ENCODE measurements at regions not wholly inside any gene's neighbourhood (a gene's known extent, or its start where the extent isn't known, plus 50 kb on each side); places are given as distances from the start of the nearest gene placed in this dataset.

DNA sequence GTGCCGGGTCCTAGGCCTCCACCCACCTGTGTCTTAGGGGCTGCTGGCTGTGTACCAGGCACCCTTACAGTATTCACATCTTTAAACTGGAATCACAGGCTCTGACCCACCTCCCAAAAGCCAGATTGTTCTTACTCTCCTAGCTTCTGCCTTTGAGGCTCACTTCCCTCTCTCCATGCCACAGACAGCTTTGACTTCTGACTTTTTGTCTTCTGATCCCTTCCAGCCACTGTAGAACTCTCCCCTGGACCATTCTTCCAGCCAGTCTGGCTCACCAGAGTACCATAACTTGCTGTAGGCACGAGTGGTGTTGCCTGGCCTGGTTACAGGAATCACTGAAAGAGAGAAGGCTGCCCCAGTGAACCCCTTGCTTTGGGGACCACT is 58.1 kb upstream of the STUM start:
- DNase-seq (ENCODE audit: low spot score) = no peak

DNA sequence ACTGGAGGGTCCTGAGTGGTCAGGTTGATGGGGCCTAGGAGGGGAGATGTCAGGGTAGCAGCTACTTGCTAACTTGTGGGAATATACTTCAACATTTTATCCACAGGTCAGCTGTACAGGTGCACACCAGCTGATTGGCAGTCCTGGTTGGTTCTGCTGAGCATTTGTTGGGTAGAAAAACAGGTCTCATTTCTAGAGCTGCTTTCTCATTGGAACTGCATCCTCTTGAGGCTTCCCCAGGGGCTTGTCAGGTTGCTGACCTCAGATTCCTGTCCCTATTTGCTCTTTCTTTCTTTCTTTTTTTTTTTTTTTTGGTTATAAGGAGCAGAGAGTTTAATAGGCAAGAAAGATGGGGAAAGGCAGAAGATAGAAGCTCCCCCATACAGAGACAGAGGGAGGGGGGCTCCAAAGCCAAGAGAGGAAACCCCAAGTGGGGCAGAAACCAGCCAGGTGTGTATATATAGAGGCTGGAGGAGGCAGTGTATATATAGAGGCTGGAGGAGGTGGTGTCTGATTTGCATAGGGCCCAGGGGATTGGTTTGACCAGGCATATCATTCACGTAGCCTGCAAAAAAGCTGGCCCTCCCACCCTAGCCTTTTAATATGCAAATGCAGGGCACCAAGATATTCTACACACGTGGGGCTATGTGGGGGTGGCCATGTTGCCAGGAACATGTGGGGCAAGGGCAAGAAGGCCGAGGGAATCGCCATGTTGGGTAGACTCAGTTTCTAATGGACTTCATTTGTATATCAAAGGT is 57.3 kb upstream of the STUM start:
- DNase-seq (ENCODE audit: low spot score) = no peak

- no peak for DNase-seq (ENCODE audit: low spot score)
Observed at GRCh38 chr1:226492426-226493137, 56.0 kb upstream of the STUM start.

DNA sequence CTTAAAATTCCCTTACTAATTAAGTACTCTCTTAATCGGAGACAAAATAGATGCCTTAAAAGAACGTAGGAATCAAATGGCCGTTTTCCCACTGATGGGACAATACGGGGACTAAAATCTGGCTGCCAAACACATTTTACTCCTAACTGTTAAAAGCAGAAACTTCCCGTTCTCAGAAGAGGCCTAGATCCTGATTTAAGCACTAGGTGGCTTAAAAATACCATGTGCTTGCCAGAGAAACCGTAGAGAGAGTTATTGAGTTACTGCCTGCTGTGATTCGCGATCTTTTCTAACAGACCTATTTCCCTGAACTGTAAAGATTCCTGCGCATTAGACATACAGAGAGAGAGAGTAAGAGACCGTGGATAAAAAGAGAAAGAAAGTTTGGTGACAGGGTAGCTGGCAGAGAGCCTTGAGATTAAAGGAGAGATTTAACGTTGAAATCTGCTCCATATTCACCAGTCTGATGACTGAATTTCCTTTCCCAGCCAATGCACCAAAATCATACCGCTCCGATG is 54.4 kb upstream of the STUM start:
- no peak for DNase-seq (ENCODE audit: low spot score)

GRCh38 chr1:226495716-226496115 is 52.8 kb upstream of the STUM start:
- DNase-seq (ENCODE audit: low spot score) = no peak

GRCh38 chr1:226496453-226497015 is 52.0 kb upstream of the STUM start:
- DNase-seq (ENCODE audit: low spot score) = peak; percentile 44

DNA sequence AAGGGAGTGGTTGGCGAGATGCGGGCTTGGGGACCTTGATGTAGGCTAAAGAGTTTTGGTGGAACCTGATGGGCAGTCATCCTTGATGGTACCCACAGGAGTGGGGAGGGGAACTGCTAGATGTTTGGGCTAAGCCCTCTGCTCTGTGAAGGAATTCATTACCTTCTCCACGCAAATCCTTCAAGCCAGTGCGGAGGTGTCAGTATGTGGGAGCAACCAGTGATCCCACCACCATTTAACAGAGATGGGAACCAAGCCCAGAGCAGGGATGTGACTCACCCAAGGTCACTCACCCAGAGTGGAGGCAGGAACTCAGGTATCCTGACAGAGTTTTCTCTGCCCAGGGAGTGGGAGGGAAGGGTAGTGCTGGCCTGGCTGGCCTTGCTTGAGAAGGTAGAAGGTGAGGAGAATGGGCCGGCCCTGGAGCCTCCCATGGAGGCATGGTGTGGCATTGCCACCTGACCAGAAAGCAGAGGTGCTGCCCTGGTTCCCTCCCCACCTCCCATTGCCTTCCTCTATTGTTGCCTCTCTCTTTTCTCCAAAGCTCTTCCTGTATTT is 51.2 kb upstream of the STUM start:
- DNase-seq (ENCODE audit: low spot score) = no peak

GRCh38 chr1:226497991-226498639 is 50.4 kb upstream of the STUM start:
- DNase-seq (ENCODE audit: low spot score) = no peak

- DNase-seq (ENCODE audit: low spot score) = no peak
Observed at GRCh38 chr1:226498640-226499008, 49.9 kb upstream of the STUM start.
